Loucy (cell line): ENCODE measurements at regions not wholly inside any gene's neighbourhood (a gene's known extent, or its start where the extent isn't known, plus 50 kb on each side); places are given as distances from the start of the nearest gene placed in this dataset.

Source experiments
- CTCF ChIP-seq: fragments of 200-600 bp; sonication (generic); conservative IDR thresholded peaks from 2 replicates; pipeline ENCODE4 v1.5.1; 2014; ENCODE audit warnings: mild to moderate bottlenecking, antibody characterized with exemption, low read length
- EZH2phosphoT487 ChIP-seq: fragments of 200-600 bp; IDR thresholded peaks from 2 replicates; pipeline ENCODE4 v1.6.1; 2018; ENCODE audit warnings: antibody characterized with exemption, mild to moderate bottlenecking, moderate library complexity, borderline replicate concordance

- TF ChIP-seq CTCF (no peak), EZH2phosphoT487 (no peak)
These were observed 343.1 kb downstream of the CCER1 start for GRCh38 chr12:90611891-90612290.
